A549 (cell line): ENCODE measurements at regions not wholly inside any gene's neighbourhood (a gene's known extent, or its start where the extent isn't known, plus 50 kb on each side); places are given as distances from the start of the nearest gene placed in this dataset.

ENCODE experiments used
- ATAC-seq, 2 experiments: fragments of 200-7000 bp in 1 of 2; fragments of >200 bp in 1 of 2; cut with Nextera tagmentation in 1 of 2; cut with Tn5 transposase in 1 of 2; 3 replicates each; pipeline versions ENCODE4 v1.8.0 to v1.9.1; 2018 to 2020; ENCODE audit warnings: mild to moderate bottlenecking in 1 of 2, moderate library complexity in 1 of 2
- CTCF ChIA-PET: fragments of 300-600 bp; sonication (Branson Sonifier 250); formaldehyde crosslinking; extraction: SDS; loops from one replicate; lab custom pipeline; 2021; ENCODE audit warnings: antibody characterized with exemption, inconsistent platforms; lab: Yijun Ruan, JAX
- POLR2A ChIA-PET: fragments of 350-600 bp; formaldehyde crosslinking; extraction: SDS; loops from one replicate; lab custom pipeline; 2021; ENCODE audit warnings: antibody characterized with exemption, inconsistent platforms; lab: Yijun Ruan, JAX
- DNase-seq, 2 experiments: peaks; one replicate each; pipeline versions ENCODE4 v3.0.0 to v3.0.0-alpha.2; 2011 to 2016; ENCODE audit warnings: low read depth in 1 of 2, low spot score in 1 of 2
- FAIRE-seq: peaks from 2 replicates; lab custom pipeline; 2011; peaks lifted over from hg19 to GRCh38; lab: Jason Lieb, UNC
- H3K27ac ChIP-seq, 2 experiments: fragments of >200 bp; sonication (Bioruptor Twin); formaldehyde crosslinking; 3 replicates each; pipeline ENCODE4 v1.5.1; 2016 to 2017
- H3K4me1 ChIP-seq: fragments of >200 bp; sonication (Bioruptor Twin); formaldehyde crosslinking; 3 replicates; pipeline ENCODE4 v1.6.1; 2016
- H3K4me2 ChIP-seq: fragments of >200 bp; sonication (Bioruptor Twin); formaldehyde crosslinking; 3 replicates; pipeline ENCODE4 v1.6.1; 2016
- H3K4me3 ChIP-seq: fragments of >200 bp; sonication (Bioruptor Twin); formaldehyde crosslinking; 3 replicates; pipeline ENCODE4 v1.5.1; 2016
- H3K9me3 ChIP-seq: fragments of >200 bp; sonication (Bioruptor Twin); formaldehyde crosslinking; 3 replicates; pipeline ENCODE4 v1.6.1; 2016
- BHLHE40 ChIP-seq: IDR thresholded peaks from 2 replicates; pipeline ENCODE4 v1.6.1; 2012; ENCODE audit warnings: low read depth, low read length, inconsistent platforms
- CBX8 ChIP-seq: fragments of 200-600 bp; sonication (generic); IDR thresholded peaks from 2 replicates; pipeline ENCODE4 v1.6.1; 2016
- CEBPB ChIP-seq, 2 experiments: fragments of >200 bp in 1 of 2; sonication (Bioruptor Twin) in 1 of 2; formaldehyde crosslinking in 1 of 2; IDR thresholded peaks; 2 replicates each; pipeline ENCODE4 v1.6.1; 2012 to 2016
- CHD2 ChIP-seq: fragments of 150-350 bp; IDR thresholded peaks from 2 replicates; pipeline ENCODE4 v1.6.1; 2014; ENCODE audit warnings: low read length; ENCODE audit not compliant: partially characterized antibody
- EHF ChIP-seq: fragments of 250-450 bp; sonication (Bioruptor Pico); IDR thresholded peaks from 2 replicates; pipeline ENCODE4 v1.5.0; 2020; ENCODE audit warnings: mild to moderate bottlenecking
- ELK1 ChIP-seq: fragments of 150-350 bp; IDR thresholded peaks from 2 replicates; pipeline ENCODE4 v1.6.1; 2014; ENCODE audit warnings: low read depth, mild to moderate bottlenecking, low read length
- EP300 ChIP-seq, 2 experiments: fragments of >200 bp; sonication (Bioruptor Twin); formaldehyde crosslinking; IDR thresholded peaks; 2 replicates in 1 of 2; 3 replicates in 1 of 2; pipeline ENCODE4 v1.6.1; 2016 to 2017
- FOSB ChIP-seq: fragments of 250-450 bp; sonication (Bioruptor Pico); IDR thresholded peaks from 2 replicates; pipeline ENCODE4 v1.5.0; 2020; ENCODE audit warnings: mild to moderate bottlenecking, moderate library complexity
- FOSL2 ChIP-seq, 2 experiments: fragments of 450-650 bp in 1 of 2; fragments of >200 bp in 1 of 2; sonication (Bioruptor Twin) in 1 of 2; formaldehyde crosslinking; IDR thresholded peaks; 2 replicates each; pipeline versions ENCODE4 v1.5.0 to v1.6.1; 2016 to 2020; ENCODE audit warnings: mild to moderate bottlenecking in 1 of 2, moderate library complexity in 1 of 2
- FOXS1 ChIP-seq: fragments of 250-450 bp; sonication (Bioruptor Pico); IDR thresholded peaks from 2 replicates; pipeline ENCODE4 v1.5.0; 2020; ENCODE audit warnings: mild to moderate bottlenecking, moderate library complexity
- HMGXB4 ChIP-seq: fragments of 250-450 bp; sonication (Bioruptor Pico); IDR thresholded peaks from 2 replicates; pipeline ENCODE4 v1.5.0; 2021; ENCODE audit warnings: mild to moderate bottlenecking, moderate library complexity, borderline replicate concordance
- HOXA7 ChIP-seq: fragments of 250-450 bp; sonication (Bioruptor Pico); IDR thresholded peaks from 2 replicates; pipeline ENCODE4 v1.5.0; 2020; ENCODE audit warnings: mild to moderate bottlenecking, moderate library complexity
- JUNB ChIP-seq: fragments of >200 bp; sonication (Bioruptor Twin); formaldehyde crosslinking; IDR thresholded peaks from 2 replicates; pipeline ENCODE4 v1.6.1; 2016
- KDM5A ChIP-seq: fragments of 200-600 bp; sonication (generic); IDR thresholded peaks from 2 replicates; pipeline ENCODE4 v1.6.1; 2016; ENCODE audit warnings: antibody characterized with exemption, mild to moderate bottlenecking
- NFE2L2 ChIP-seq: fragments of 150-350 bp; conservative IDR thresholded peaks from 2 replicates; pipeline ENCODE4 v1.6.1; 2014; ENCODE audit warnings: low read length
- PBX3 ChIP-seq: IDR thresholded peaks from 2 replicates; pipeline ENCODE4 v1.6.1; 2012
- PHF8 ChIP-seq: fragments of 200-600 bp; sonication (generic); IDR thresholded peaks from 2 replicates; pipeline ENCODE4 v1.6.1; 2016; ENCODE audit warnings: low read depth, mild to moderate bottlenecking, antibody characterized with exemption, moderate library complexity, borderline replicate concordance
- RAD21 ChIP-seq, 2 experiments: fragments of >200 bp in 1 of 2; sonication (Bioruptor Twin) in 1 of 2; formaldehyde crosslinking in 1 of 2; IDR thresholded peaks in 1 of 2; conservative IDR thresholded peaks in 1 of 2; 2 replicates in 1 of 2; 3 replicates in 1 of 2; pipeline ENCODE4 v1.6.1; 2012 to 2018; ENCODE audit warnings: inconsistent platforms in 1 of 2
- RCOR1 ChIP-seq: fragments of 150-350 bp; IDR thresholded peaks from 2 replicates; pipeline ENCODE4 v1.6.1; 2014; ENCODE audit warnings: antibody characterized with exemption, low read length, low read depth
- RFX5 ChIP-seq: fragments of 450-650 bp; IDR thresholded peaks from 2 replicates; pipeline ENCODE4 v1.7.1; 2014; ENCODE audit warnings: antibody characterized with exemption, mild to moderate bottlenecking, moderate library complexity
- SMC3 ChIP-seq: fragments of >200 bp; sonication (Bioruptor Twin); formaldehyde crosslinking; IDR thresholded peaks from 3 replicates; pipeline ENCODE4 v1.6.1; 2018; ENCODE audit warnings: inconsistent platforms
- TFCP2L1 ChIP-seq: fragments of 250-450 bp; sonication (Bioruptor Pico); IDR thresholded peaks from 2 replicates; pipeline ENCODE4 v1.5.0; 2021; ENCODE audit warnings: mild to moderate bottlenecking
- USF2 ChIP-seq: fragments of 450-650 bp; IDR thresholded peaks from 2 replicates; pipeline ENCODE4 v1.6.1; 2014; ENCODE audit warnings: antibody characterized with exemption
- ZC3H11A ChIP-seq: fragments of 450-650 bp; IDR thresholded peaks from 2 replicates; pipeline ENCODE4 v1.6.1; 2014; ENCODE audit warnings: antibody characterized with exemption, mild to moderate bottlenecking
- ZFP36 ChIP-seq: fragments of 450-650 bp; IDR thresholded peaks from 2 replicates; pipeline ENCODE4 v1.6.1; 2014; ENCODE audit warnings: borderline replicate concordance; ENCODE audit not compliant: partially characterized antibody
- ZNF302 ChIP-seq: fragments of 250-450 bp; sonication (Bioruptor Pico); IDR thresholded peaks from 2 replicates; pipeline ENCODE4 v1.9.0; 2021; ENCODE audit warnings: inconsistent platforms, mild to moderate bottlenecking, moderate library complexity
- ZSCAN20 ChIP-seq: fragments of 250-450 bp; sonication (Bioruptor Pico); IDR thresholded peaks from 2 replicates; pipeline ENCODE4 v1.8.0; 2022; ENCODE audit warnings: mild to moderate bottlenecking, moderate library complexity
- WGBS: methylation state at CpG from one replicate; pipeline ENCODE4 v1.1.6; 2017; ENCODE audit errors: missing lambda C conversion rate; 5-methylcytosine and 5-hydroxymethylcytosine counted together

- ATAC-seq, result no peak
- Histone ChIP-seq H3K4me1 (no peaks in the 10 kb centered on the region), H3K27ac (no peak overlapping the region), H3K9me3 (no peaks in the 10 kb centered on the region), H3K4me2 (no peak overlapping the region), H3K4me3 (no peak overlapping the region)
- TF ChIP-seq CHD2 (no peak), ZSCAN20 (no peak), EP300 (IDR thresholded peaks at IDR 0.05) (no peak), PHF8 (no peak), ZFP36 (no peak), TFCP2L1 (CRISPR knock-in tag) (no peak), FOXS1 (CRISPR knock-in tag) (no peak), JUNB (no peak), EHF (CRISPR knock-in tag) (no peak), USF2 (no peak), FOSB (no peak), BHLHE40 (no peak), CEBPB (IDR thresholded peaks at IDR 0.05) (no peak), RAD21 (conservative IDR thresholded peaks at IDR 0.05 in 1 of 2, IDR thresholded peaks at IDR 0.05 in 1 of 2) (no peak), NFE2L2 (no peak), PBX3 (no peak), SMC3 (no peak), HOXA7 (CRISPR knock-in tag) (no peak), ELK1 (no peak)
- POLR2A ChIA-PET, result no interaction called here
- FAIRE-seq, result no peak
- DNase-seq, result no peak
- WGBS, result 7% methylated on average over 1 of the region's 1 CpG
- CTCF ChIA-PET, result no interaction called here
These were observed 663.9 kb downstream of the STPG2 start for GRCh38 chr4:97479388-97479787.

GRCh38 chr4:97491856-97492255 is 651.4 kb downstream of the STPG2 start:
- H3K27ac ChIP-seq, result no peak overlapping the region
- peaks cover 19% of the 10 kb centered on the region for H3K4me1 ChIP-seq
- no peak for TF ChIP-seq RFX5
- no peak for TF ChIP-seq ZNF302 (CRISPR knock-in tag)
- TF ChIP-seq KDM5A, result no peak
- no peak for TF ChIP-seq CBX8
- TF ChIP-seq ZC3H11A, result no peak
- no peak for TF ChIP-seq SMC3
- no peak for TF ChIP-seq FOSL2 (IDR thresholded peaks at IDR 0.05)
- no peak for TF ChIP-seq FOSL2 (CRISPR knock-in tag; IDR thresholded peaks at IDR 0.05)
- no peak for TF ChIP-seq RCOR1
- TF ChIP-seq HMGXB4 (CRISPR knock-in tag), result no peak
- no peak for DNase-seq
- FAIRE-seq, result no peak
- WGBS, result 55% methylated on average over 3 of the region's 3 CpGs
- ChIA-PET POLR2A (no interaction called here), CTCF (no interaction called here)
- H3K4me3 ChIP-seq, result no peak overlapping the region
- no peaks in the 10 kb centered on the region for H3K9me3 ChIP-seq
- ATAC-seq, result no peak
- no peak overlapping the region for H3K4me2 ChIP-seq
